GM12878 (cell line): ENCODE measurements at regions not wholly inside any gene's neighbourhood (a gene's known extent, or its start where the extent isn't known, plus 50 kb on each side); places are given as distances from the start of the nearest gene placed in this dataset.

ENCODE experiments used
- ATAC-seq: fragments of 200-7000 bp; cut with Tn5 transposase; 3 replicates; pipeline ENCODE4 v1.9.1; 2020; ENCODE audit warnings: mild to moderate bottlenecking, moderate library complexity
- BruUV-seq: library from RNA; stranded (reverse); fragments of 400-500 nt; replicated peaks from 2 replicates; lab custom pipeline; 2021; lab: Mats Ljungman, UMichigan
- CTCF ChIA-PET: fragments of 300-600 bp; sonication (Branson Sonifier 250); formaldehyde crosslinking; extraction: SDS; loops from one replicate; lab custom pipeline; 2021; ENCODE audit warnings: inconsistent platforms; lab: Yijun Ruan, JAX
- POLR2A ChIA-PET: fragments of 350-600 bp; formaldehyde crosslinking; extraction: SDS; loops from one replicate; lab custom pipeline; 2021; ENCODE audit warnings: inconsistent platforms; lab: Charles Lee
- RAD21 ChIA-PET: fragments of 300-600 bp; sonication (Branson Sonifier 250); formaldehyde crosslinking; loops from one replicate; lab custom pipeline; 2023; ENCODE audit warnings: antibody characterized with exemption; ENCODE audit not compliant: unreplicated experiment; lab: Charles Lee
- SMC1A ChIA-PET: fragments of 300-600 bp; sonication (Branson Sonifier 250); formaldehyde crosslinking; loops from one replicate; lab custom pipeline; 2023; ENCODE audit not compliant: unreplicated experiment, uncharacterized antibody; lab: Charles Lee
- DNase-seq: peaks from one replicate; pipeline ENCODE4 v3.0.0-alpha.2; 2011; ENCODE audit warnings: low read depth, low spot score
- FAIRE-seq: peaks from 3 replicates; lab custom pipeline; 2011; peaks lifted over from hg19 to GRCh38; lab: Jason Lieb, UNC
- H2AFZ ChIP-seq: 2 replicates; pipeline ENCODE4 v1.6.0; 2011; ENCODE audit warnings: low read depth, low read length, control low read depth; ENCODE audit not compliant: control insufficient read depth
- H3K27ac ChIP-seq: 2 replicates; pipeline ENCODE4 v1.5.1; 2011; ENCODE audit warnings: control low read depth; ENCODE audit not compliant: control insufficient read depth, insufficient read depth
- H3K27me3 ChIP-seq, 2 experiments: replicated peaks in 1 of 2; 2 replicates each; pipeline versions ENCODE4 v1.6.0 to v1.6.1; 2011; ENCODE audit warnings: low read length in 1 of 2; ENCODE audit not compliant: control insufficient read depth in 2 of 2, insufficient read depth in 2 of 2
- H3K36me3 ChIP-seq, 2 experiments: 2 replicates each; pipeline ENCODE4 v1.5.1; 2011; ENCODE audit warnings: low read length in 1 of 2; ENCODE audit not compliant: control insufficient read depth in 2 of 2, insufficient read depth in 2 of 2
- H3K4me1 ChIP-seq: 2 replicates; pipeline ENCODE4 v1.6.1; 2011; ENCODE audit warnings: mild to moderate bottlenecking, low read length, moderate library complexity, mixed read lengths; ENCODE audit not compliant: control insufficient read depth, insufficient read depth
- H3K4me2 ChIP-seq: 2 replicates; pipeline ENCODE4 v1.6.0; 2011; ENCODE audit warnings: control low read depth; ENCODE audit not compliant: control insufficient read depth, insufficient read depth
- H3K4me3 ChIP-seq: fragments of 200-600 bp; sonication (generic); 2 replicates; pipeline ENCODE4 v1.5.1; 2016
- H3K79me2 ChIP-seq: 2 replicates; pipeline ENCODE4 v1.6.0; 2011; ENCODE audit warnings: low read length; ENCODE audit not compliant: control insufficient read depth, insufficient read depth
- H3K9ac ChIP-seq: 2 replicates; pipeline ENCODE4 v1.8.0; 2011; ENCODE audit warnings: low read length, control low read depth, mixed read lengths; ENCODE audit not compliant: control insufficient read depth, insufficient read depth
- H3K9me3 ChIP-seq: replicated peaks from 3 replicates; pipeline ENCODE4 v1.5.1; 2011; ENCODE audit warnings: mild to moderate bottlenecking, low read length; ENCODE audit not compliant: control insufficient read depth, insufficient read depth
- H4K20me1 ChIP-seq: 2 replicates; pipeline ENCODE4 v1.6.0; 2011; ENCODE audit not compliant: control insufficient read depth, insufficient read depth
- ATF7 ChIP-seq: fragments of 450-650 bp; IDR thresholded peaks from 2 replicates; pipeline ENCODE4 v1.6.1; 2016; ENCODE audit warnings: low read depth, mild to moderate bottlenecking
- CBX5 ChIP-seq: sonication (generic); IDR thresholded peaks from 2 replicates; pipeline ENCODE4 v1.6.1; 2016; ENCODE audit warnings: low read depth, moderate library complexity, mild to moderate bottlenecking, inconsistent platforms
- FOS ChIP-seq: IDR thresholded peaks from 3 replicates; pipeline ENCODE4 v1.6.1; 2011; ENCODE audit warnings: borderline replicate concordance; ENCODE audit not compliant: insufficient read length; ENCODE audit errors: extremely low read depth
- HDAC6 ChIP-seq: fragments of 200-600 bp; sonication (generic); IDR thresholded peaks from one replicate; pipeline ENCODE4 v1.8.0; 2017; ENCODE audit warnings: antibody characterized with exemption; ENCODE audit not compliant: unreplicated experiment
- KAT2A ChIP-seq: conservative IDR thresholded peaks from 2 replicates; pipeline ENCODE4 v1.6.1; 2011; ENCODE audit warnings: low read depth, low read length; ENCODE audit not compliant: control insufficient read depth
- RAD21 ChIP-seq: IDR thresholded peaks from 2 replicates; pipeline ENCODE4 v1.6.1; 2011; ENCODE audit warnings: mild to moderate bottlenecking, low read depth, low read length, moderate library complexity; ENCODE audit not compliant: insufficient read depth
- RAD51 ChIP-seq: fragments of 450-650 bp; IDR thresholded peaks from 2 replicates; pipeline ENCODE4 v1.6.1; 2016; ENCODE audit warnings: moderate library complexity, mild to moderate bottlenecking, inconsistent platforms
- SMAD1 ChIP-seq: fragments of 450-650 bp; IDR thresholded peaks from 2 replicates; pipeline ENCODE4 v1.6.1; 2018; ENCODE audit warnings: mild to moderate bottlenecking, low read depth; ENCODE audit not compliant: partially characterized antibody
- SPI1 ChIP-seq: IDR thresholded peaks from 2 replicates; pipeline ENCODE4 v1.6.1; 2011; ENCODE audit warnings: low read depth, mild to moderate bottlenecking, low read length, moderate library complexity, borderline replicate concordance; ENCODE audit not compliant: insufficient read depth
- SRF ChIP-seq, 2 experiments: IDR thresholded peaks; 2 replicates each; pipeline ENCODE4 v1.6.1; 2011; ENCODE audit warnings: low read depth in 2 of 2, low read length in 2 of 2, mild to moderate bottlenecking in 1 of 2, moderate library complexity in 1 of 2
- TAF1 ChIP-seq: IDR thresholded peaks from 2 replicates; pipeline ENCODE4 v1.6.1; 2011; ENCODE audit warnings: mild to moderate bottlenecking, low read depth, low read length, borderline replicate concordance
- TARDBP ChIP-seq: IDR thresholded peaks from 2 replicates; pipeline ENCODE4 v1.6.1; 2016; ENCODE audit warnings: borderline replicate concordance
- USF2 ChIP-seq: IDR thresholded peaks from 2 replicates; pipeline ENCODE4 v1.6.1; 2011; ENCODE audit warnings: low read depth, low read length, improper control_type of control experiment, borderline replicate concordance
- WRNIP1 ChIP-seq: IDR thresholded peaks from 2 replicates; pipeline ENCODE4 v1.6.1; 2011; ENCODE audit warnings: low read depth, low read length, improper control_type of control experiment, borderline replicate concordance
- ZBTB11 ChIP-seq: fragments of 450-650 bp; formaldehyde crosslinking; IDR thresholded peaks from 2 replicates; pipeline ENCODE4 v1.5.0; 2022; ENCODE audit warnings: mild to moderate bottlenecking, missing genetic modification characterization
- WGBS: methylation state at CpG from one replicate; pipeline ENCODE4 v1.1.6; 2016; ENCODE audit warnings: low lambda C conversion rate; ENCODE audit not compliant: insufficient replicate concordance, insufficient coverage; ENCODE audit errors: missing lambda C conversion rate; 5-methylcytosine and 5-hydroxymethylcytosine counted together
- in situ Hi-C: fragments of 300-500 bp; cut with MboI; formaldehyde crosslinking; loops from 9 replicates; pipeline ENCODE4 v1.14.3; 2018; ENCODE audit warnings: mixed read lengths
- intact Hi-C: fragments of 100-400 bp; cut with micrococcal nuclease; formaldehyde crosslinking; loops from one replicate; pipeline ENCODE4 v1.14.2; 2022; ENCODE audit not compliant: unreplicated experiment

GRCh38 chr4:71841336-71841735 lies 57.5 kb upstream of the GC start:
- intact Hi-C loops (no loop called here), in situ Hi-C loops (no loop called here)
- no peak overlapping the region for H3K4me2 ChIP-seq
- SMC1A ChIA-PET, result interaction anchor here (0.5 to 0.9 kb wide), 2 partner anchors 1051 to 1210 kb away, joined by 3 read pairs; no protein-coding TSS in a partner anchor
- no TSS peak for BruUV-seq
- CTCF ChIA-PET, result no interaction called here
- H3K36me3 ChIP-seq, result no peaks in the 10 kb centered on the region
- ATAC-seq, result no peak
- no peaks in the 10 kb centered on the region for H3K4me1 ChIP-seq
- no peak overlapping the region for H2AFZ ChIP-seq
- no peak for FAIRE-seq
- H3K27me3 ChIP-seq, result no peaks in the 10 kb centered on the region
- WGBS, result 0% methylated on average over 2 of the region's 2 CpGs
- no peaks in the 10 kb centered on the region for H4K20me1 ChIP-seq
- POLR2A ChIA-PET, result no interaction called here
- no peaks in the 10 kb centered on the region for H3K9me3 ChIP-seq
- DNase-seq, result no peak
- H3K9ac ChIP-seq, result no peak overlapping the region
- RAD21 ChIA-PET, result no interaction called here
- H3K27ac ChIP-seq, result no peak overlapping the region
- no peaks in the 10 kb centered on the region for H3K79me2 ChIP-seq
- no peak overlapping the region for H3K4me3 ChIP-seq
- no peak for TF ChIP-seq USF2
- no peak for TF ChIP-seq KAT2A
- no peak for TF ChIP-seq RAD51
- TF ChIP-seq ATF7, result no peak
- no peak for TF ChIP-seq WRNIP1
- TF ChIP-seq TAF1, result no peak
- no peak for TF ChIP-seq SRF (IDR thresholded peaks at IDR 0.05; ENCODE audit: low read depth in 2 of 2, low read length in 2 of 2)
- no peak for TF ChIP-seq ZBTB11 (CRISPR knock-in tag)
- no peak for TF ChIP-seq SPI1
- no peak for TF ChIP-seq RAD21
- no peak for TF ChIP-seq FOS
- TF ChIP-seq HDAC6, result no peak
- TF ChIP-seq SMAD1, result no peak
- no peak for TF ChIP-seq TARDBP
- TF ChIP-seq CBX5, result no peak
